ENCODE measurements at regions not wholly inside any gene's neighbourhood (a gene's known extent, or its start where the extent isn't known, plus 50 kb on each side); places are given as distances from the start of the nearest gene placed in this dataset.
A peak's percentile ranks its signal among the peaks of the same experiment; 100 is the strongest.

DNA sequence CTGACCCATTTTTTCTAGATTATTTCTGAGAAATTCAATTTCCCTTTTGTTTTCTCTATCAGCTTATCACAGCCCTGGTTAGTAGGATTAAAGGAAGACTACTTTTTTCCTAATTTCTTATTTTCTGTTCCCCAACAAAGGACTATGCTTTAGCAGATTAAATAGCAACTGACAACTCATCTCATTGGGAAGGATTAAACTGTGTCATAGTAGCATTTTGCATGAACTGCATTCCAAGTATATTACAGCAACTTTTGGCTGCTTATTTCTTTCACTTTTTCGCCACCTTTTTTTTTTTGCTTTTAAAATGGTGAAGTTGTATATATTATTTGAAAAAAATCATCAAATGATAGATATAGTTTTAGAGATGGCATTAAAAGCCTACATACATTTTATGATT, 570.3 kb downstream of the FBXO15 start:
- DNase-seq (ENCODE audit: low read depth): peak; percentile 37
- TF ChIP-seq, protein P1, sequence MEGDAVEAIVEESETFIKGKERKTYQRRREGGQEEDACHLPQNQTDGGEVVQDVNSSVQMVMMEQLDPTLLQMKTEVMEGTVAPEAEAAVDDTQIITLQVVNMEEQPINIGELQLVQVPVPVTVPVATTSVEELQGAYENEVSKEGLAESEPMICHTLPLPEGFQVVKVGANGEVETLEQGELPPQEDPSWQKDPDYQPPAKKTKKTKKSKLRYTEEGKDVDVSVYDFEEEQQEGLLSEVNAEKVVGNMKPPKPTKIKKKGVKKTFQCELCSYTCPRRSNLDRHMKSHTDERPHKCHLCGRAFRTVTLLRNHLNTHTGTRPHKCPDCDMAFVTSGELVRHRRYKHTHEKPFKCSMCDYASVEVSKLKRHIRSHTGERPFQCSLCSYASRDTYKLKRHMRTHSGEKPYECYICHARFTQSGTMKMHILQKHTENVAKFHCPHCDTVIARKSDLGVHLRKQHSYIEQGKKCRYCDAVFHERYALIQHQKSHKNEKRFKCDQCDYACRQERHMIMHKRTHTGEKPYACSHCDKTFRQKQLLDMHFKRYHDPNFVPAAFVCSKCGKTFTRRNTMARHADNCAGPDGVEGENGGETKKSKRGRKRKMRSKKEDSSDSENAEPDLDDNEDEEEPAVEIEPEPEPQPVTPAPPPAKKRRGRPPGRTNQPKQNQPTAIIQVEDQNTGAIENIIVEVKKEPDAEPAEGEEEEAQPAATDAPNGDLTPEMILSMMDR (conservative IDR thresholded peaks at IDR 0.05; ENCODE audit: low read length): no peak
- H3K4me3 ChIP-seq (ENCODE audit: low read length): no peak overlapping the region

DNA sequence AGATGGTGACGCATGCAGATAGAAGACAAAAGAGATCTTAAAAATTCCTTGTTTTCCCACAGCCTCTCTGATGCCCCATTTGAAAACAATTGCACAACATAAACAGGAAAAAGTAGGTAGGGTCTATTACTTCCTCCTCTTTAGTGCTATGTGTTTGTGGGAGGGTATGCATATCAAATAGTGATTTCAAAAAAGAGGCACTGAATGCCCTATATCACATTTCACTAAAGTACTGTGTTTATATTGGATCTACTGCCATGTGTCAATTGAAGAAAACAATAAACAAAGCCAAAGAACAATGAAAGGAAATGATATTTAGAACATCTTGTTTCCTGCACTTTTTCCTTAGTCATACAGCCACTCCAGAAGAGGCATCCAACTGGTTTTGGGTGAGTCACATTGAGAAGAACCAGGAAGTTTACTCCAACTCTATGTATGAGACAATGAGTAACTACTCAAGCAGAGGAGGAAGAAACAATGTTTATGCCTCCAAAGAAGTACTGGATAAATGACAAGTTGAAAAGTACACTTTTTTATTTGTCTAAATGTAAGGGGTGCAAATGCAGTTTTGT, 583.6 kb downstream of the FBXO15 start:
- TF ChIP-seq, protein P1 (conservative IDR thresholded peaks at IDR 0.05; ENCODE audit: low read length): no peak
- H3K4me3 ChIP-seq (ENCODE audit: low read length): no peak overlapping the region
- peak; percentile 71 for DNase-seq (ENCODE audit: low read depth)

DNA sequence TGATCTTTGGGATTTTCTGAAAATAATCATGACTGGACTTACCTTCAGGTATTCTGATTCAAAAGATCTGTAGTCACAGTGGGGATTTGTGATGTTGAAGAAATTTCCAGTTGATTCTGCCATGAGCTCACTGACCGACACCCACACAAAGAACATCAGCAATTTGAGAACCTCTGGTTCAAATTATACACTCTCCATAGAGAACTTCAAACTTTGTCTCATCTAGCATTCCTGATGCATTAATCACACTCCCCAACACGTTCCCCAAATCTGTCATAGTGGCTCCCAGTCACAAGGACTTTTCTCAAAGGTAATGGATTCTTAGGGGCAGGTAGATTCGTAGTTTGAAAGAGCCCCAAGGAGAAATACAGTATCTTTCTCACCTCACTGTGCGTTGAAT, 584.3 kb downstream of the FBXO15 start:
- TF ChIP-seq, protein P1 (conservative IDR thresholded peaks at IDR 0.05; ENCODE audit: low read length): no peak
- peak; percentile 77 for DNase-seq (ENCODE audit: low read depth)
- H3K4me3 ChIP-seq (ENCODE audit: low read length): no peak overlapping the region

DNA sequence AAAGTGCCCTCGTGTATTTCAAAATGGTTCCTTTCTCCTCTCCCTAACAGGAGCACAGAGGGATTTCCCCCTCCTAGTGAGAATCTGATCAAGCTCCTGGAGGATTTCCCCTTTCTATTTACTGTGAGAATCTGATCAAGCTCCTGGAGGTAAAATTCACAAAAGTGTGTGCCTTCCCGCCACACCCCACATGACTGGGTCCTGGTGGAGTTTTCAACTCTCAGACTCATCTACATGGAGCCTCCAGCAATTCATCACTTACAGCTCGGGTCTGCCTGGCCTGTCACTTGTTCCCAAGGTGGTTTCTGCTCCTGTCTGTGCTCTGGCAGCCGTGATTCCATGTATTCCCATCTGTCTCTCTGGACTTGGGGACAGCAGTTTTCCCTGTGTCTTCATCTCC, 590.7 kb downstream of the FBXO15 start:
- no peak for DNase-seq (ENCODE audit: low read depth)
- no peak overlapping the region for H3K4me3 ChIP-seq (ENCODE audit: low read length)
- TF ChIP-seq, protein P1 (conservative IDR thresholded peaks at IDR 0.05; ENCODE audit: low read length): no peak

DNA sequence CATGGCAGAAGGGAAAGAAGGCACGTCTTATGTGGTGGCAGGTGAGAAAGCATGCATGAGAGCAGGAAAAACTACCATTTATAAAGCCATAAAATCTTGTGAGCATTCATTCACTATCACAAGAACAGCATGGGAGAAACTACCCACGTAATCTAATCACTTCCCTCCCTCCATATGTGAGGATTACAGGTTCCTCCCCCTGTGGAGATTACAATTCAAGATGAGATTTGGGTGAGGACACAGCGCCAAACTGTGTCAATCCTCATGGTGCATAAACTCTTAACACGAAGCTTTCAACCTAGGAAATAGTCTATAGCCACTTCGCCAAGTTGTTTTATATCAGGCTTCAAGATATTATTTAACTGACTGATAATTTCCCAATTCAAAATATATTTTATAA, 595.5 kb downstream of the FBXO15 start:
- H3K4me3 ChIP-seq (ENCODE audit: low read length): no peak overlapping the region
- no peak for DNase-seq (ENCODE audit: low read depth)
- TF ChIP-seq, protein P1 (conservative IDR thresholded peaks at IDR 0.05; ENCODE audit: low read length): no peak

DNA sequence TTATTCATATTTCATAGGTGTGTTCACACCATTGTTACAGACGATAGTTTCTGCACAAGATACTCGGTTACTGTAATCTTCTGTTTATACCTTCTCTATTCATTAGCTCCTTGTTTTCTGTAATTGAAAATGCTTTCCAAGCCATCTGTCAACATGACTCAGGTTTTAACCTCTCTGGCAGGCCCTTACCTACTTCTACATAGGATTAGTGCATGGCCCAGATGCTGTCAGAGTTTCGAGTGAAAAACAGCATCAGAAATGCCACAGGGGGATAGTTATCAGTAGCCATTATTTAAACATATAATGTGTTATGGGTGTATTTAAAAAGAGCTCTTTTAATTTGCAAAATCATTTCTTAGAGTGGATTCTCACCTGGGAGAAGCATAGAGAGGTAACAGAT, 596.4 kb downstream of the FBXO15 start:
- no peak for DNase-seq (ENCODE audit: low read depth)
- TF ChIP-seq, protein P1 (conservative IDR thresholded peaks at IDR 0.05; ENCODE audit: low read length): no peak
- no peak overlapping the region for H3K4me3 ChIP-seq (ENCODE audit: low read length)

DNA sequence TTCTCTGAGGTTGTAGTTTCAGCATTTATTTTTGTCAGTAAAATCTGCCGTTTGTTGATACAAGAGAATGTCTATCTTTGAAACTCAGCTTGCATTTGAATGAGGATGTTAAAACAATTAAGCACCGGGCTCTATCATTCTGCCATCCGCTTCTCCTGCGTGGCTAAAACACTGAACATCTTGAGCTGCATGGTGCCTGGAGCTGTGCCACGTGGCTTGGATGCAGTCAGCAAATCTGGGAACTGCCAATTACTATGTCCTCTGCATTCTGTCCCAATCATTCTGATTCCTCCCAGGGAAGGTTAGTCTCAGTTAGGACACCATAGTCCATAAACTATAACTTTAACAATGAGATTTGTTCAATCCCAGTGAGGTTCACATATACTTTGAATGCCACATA, 598.4 kb downstream of the FBXO15 start:
- peak; percentile 41 for DNase-seq (ENCODE audit: low read depth)
- TF ChIP-seq, protein P1 (conservative IDR thresholded peaks at IDR 0.05; ENCODE audit: low read length): no peak
- no peak overlapping the region for H3K4me3 ChIP-seq (ENCODE audit: low read length)

Measured in AG10803 (cell line).